ENCODE measurements at regions not wholly inside any gene's neighbourhood (a gene's known extent, or its start where the extent isn't known, plus 50 kb on each side); places are given as distances from the start of the nearest gene placed in this dataset.
"Not testable (repeated sequence)": the region's sequence is repeated elsewhere in the genome, so short reads cannot be mapped to it uniquely, and the experiment has no call there.

DNA sequence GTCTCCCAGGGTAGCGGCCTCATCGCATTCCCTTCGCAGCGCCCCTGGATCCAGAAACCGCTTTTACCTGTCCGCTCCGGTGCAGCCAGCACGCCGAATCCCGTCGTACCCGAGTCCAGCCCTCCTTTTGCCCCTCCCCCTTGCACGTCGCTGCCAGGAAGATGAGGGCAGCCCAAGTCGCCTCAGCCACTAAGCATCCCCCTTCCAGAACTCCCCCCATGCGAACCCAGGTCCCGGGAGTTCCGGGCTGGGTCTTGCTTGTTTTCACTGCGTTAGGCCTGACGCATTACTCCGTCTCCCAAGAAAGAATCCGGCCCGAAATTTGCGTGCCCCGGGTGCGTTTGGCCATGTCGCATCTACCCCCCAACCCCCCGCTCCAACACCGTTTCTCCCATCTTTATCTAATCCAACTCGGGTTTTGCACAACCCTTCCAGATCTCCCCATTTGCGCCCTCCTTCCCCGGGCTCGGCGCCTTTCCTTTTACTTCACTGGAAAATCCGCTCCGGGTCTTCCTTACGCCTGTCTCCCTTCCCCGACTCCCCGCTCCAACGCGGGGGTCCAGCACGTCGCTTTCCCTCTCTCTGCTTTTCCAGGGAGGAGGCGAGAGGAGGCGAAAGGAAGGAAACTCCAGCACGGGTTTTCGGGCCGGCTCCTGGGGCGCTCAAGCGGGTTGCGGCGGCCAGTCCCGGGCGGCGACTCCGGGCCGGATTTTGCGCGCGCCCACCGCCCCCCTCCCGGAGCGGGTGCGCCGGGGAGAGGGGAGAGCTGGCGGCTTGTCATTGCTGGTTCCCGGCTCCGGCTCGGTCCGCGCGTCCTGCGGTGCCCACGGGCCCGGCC is 116.0 kb downstream of the CRLF3 start:
- TF ChIP-seq, protein P1, sequence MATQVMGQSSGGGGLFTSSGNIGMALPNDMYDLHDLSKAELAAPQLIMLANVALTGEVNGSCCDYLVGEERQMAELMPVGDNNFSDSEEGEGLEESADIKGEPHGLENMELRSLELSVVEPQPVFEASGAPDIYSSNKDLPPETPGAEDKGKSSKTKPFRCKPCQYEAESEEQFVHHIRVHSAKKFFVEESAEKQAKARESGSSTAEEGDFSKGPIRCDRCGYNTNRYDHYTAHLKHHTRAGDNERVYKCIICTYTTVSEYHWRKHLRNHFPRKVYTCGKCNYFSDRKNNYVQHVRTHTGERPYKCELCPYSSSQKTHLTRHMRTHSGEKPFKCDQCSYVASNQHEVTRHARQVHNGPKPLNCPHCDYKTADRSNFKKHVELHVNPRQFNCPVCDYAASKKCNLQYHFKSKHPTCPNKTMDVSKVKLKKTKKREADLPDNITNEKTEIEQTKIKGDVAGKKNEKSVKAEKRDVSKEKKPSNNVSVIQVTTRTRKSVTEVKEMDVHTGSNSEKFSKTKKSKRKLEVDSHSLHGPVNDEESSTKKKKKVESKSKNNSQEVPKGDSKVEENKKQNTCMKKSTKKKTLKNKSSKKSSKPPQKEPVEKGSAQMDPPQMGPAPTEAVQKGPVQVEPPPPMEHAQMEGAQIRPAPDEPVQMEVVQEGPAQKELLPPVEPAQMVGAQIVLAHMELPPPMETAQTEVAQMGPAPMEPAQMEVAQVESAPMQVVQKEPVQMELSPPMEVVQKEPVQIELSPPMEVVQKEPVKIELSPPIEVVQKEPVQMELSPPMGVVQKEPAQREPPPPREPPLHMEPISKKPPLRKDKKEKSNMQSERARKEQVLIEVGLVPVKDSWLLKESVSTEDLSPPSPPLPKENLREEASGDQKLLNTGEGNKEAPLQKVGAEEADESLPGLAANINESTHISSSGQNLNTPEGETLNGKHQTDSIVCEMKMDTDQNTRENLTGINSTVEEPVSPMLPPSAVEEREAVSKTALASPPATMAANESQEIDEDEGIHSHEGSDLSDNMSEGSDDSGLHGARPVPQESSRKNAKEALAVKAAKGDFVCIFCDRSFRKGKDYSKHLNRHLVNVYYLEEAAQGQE (IDR thresholded peaks at IDR 0.05; ENCODE audit: low read depth), result not testable (repeated sequence)
- peak; percentile 82 for TF ChIP-seq TAF1 (IDR thresholded peaks at IDR 0.05; ENCODE audit: low read depth)
- peak; percentile 70 for TF ChIP-seq YY1 (IDR thresholded peaks at IDR 0.05; ENCODE audit: low read depth)
- TF ChIP-seq, protein P2, sequence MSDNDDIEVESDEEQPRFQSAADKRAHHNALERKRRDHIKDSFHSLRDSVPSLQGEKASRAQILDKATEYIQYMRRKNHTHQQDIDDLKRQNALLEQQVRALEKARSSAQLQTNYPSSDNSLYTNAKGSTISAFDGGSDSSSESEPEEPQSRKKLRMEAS (IDR thresholded peaks at IDR 0.05), result peak; percentile 7; the same call in 1 of the 2 replicates
- TF ChIP-seq RAD21 (IDR thresholded peaks at IDR 0.05; ENCODE audit: low read depth); CREB1 (IDR thresholded peaks at IDR 0.05; ENCODE audit: low read depth); CEBPB (IDR thresholded peaks at IDR 0.05): not testable (repeated sequence)
- 0 out of 2 replicates have a peak, but pooled peaks have one; percentile 13 for TF ChIP-seq EP300 (IDR thresholded peaks at IDR 0.05; ENCODE audit: borderline replicate concordance)
- TF ChIP-seq TEAD4 (IDR thresholded peaks at IDR 0.05), result 0 out of 2 replicates have a peak, but pooled peaks have one; percentile 15
- peak; percentile 29; the same call in 1 of the 2 replicates for TF ChIP-seq FOXM1 (IDR thresholded peaks at IDR 0.05; ENCODE audit: borderline replicate concordance, low read depth)
- TF ChIP-seq EGR1 (IDR thresholded peaks at IDR 0.05), result peak; percentile 28; the same call in 1 of the 2 replicates
- TF ChIP-seq TCF12 (IDR thresholded peaks at IDR 0.05; ENCODE audit: low read depth), result peak; percentile 68; the same call in 1 of the 2 replicates
- TF ChIP-seq, protein P3, sequence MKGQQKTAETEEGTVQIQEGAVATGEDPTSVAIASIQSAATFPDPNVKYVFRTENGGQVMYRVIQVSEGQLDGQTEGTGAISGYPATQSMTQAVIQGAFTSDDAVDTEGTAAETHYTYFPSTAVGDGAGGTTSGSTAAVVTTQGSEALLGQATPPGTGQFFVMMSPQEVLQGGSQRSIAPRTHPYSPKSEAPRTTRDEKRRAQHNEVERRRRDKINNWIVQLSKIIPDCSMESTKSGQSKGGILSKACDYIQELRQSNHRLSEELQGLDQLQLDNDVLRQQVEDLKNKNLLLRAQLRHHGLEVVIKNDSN (IDR thresholded peaks at IDR 0.05), result not testable (repeated sequence)
- TF ChIP-seq ZBTB7A (IDR thresholded peaks at IDR 0.05; ENCODE audit: low read depth), result peak; percentile 90; the same call in 1 of the 2 replicates
